LNCaP clone FGC (cell line): ENCODE measurements at regions not wholly inside any gene's neighbourhood (a gene's known extent, or its start where the extent isn't known, plus 50 kb on each side); places are given as distances from the start of the nearest gene placed in this dataset.

Experiments used
- DNase-seq: peaks from one replicate; pipeline ENCODE4 v3.0.0-alpha.2; 2011; ENCODE audit warnings: low read depth
- H3K4me3 ChIP-seq: 2 replicates; pipeline ENCODE4 v1.5.1; 2011; ENCODE audit warnings: mild to moderate bottlenecking, low read depth, low read length, control low read depth
- CTCF ChIP-seq: IDR thresholded peaks from 2 replicates; pipeline ENCODE4 v1.5.1; 2012; ENCODE audit warnings: mild to moderate bottlenecking; ENCODE audit not compliant: control insufficient read depth, insufficient read depth; ENCODE audit errors: extremely low read depth

DNA sequence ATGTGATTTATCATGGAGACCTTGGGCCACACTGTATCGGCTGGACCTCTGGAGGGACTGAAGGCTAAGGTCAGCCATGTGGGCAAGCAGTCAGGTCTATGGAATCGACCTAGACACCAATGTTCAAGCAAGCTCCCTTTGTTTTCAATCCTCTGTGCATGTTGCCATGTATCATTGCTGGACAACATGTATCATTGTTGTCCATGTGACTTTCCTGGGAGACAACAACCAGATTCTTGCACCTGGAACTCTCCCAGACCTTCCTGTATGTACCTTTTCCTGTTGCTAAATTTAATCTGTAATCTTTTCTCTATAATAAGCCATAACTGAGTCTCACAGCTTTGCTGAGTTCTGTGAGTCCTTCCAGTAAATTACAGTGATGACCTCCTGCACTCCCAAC is 329.4 kb upstream of the BOD1L1 start:
- TF ChIP-seq CTCF: no peak
- no peak overlapping the region for H3K4me3 ChIP-seq
- DNase-seq: no peak

GRCh38 chr4:13957871-13958270 is 330.3 kb upstream of the BOD1L1 start:
- no peak for DNase-seq
- TF ChIP-seq CTCF: no peak
- H3K4me3 ChIP-seq: no peak overlapping the region

DNA sequence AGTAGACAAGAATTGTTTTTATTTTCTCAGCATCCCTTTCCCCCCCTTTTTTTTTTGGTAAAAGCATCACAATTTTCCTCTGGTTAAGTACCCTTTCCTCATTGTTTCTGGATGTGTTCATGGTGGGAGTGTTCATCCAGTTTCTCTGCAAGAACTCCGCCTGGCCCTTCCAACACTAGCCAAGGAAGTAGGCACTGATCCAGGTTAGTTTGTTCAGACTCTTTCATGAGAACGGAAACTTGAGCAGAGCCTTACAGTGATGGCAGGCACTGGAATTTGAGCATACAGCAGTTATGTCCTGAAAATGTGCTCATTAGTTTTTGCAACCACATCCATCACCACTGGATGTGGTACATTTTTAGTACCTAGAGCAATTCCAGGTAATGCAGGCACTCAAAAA is 336.1 kb upstream of the BOD1L1 start:
- no peak overlapping the region for H3K4me3 ChIP-seq
- no peak for TF ChIP-seq CTCF
- DNase-seq: no peak

DNA sequence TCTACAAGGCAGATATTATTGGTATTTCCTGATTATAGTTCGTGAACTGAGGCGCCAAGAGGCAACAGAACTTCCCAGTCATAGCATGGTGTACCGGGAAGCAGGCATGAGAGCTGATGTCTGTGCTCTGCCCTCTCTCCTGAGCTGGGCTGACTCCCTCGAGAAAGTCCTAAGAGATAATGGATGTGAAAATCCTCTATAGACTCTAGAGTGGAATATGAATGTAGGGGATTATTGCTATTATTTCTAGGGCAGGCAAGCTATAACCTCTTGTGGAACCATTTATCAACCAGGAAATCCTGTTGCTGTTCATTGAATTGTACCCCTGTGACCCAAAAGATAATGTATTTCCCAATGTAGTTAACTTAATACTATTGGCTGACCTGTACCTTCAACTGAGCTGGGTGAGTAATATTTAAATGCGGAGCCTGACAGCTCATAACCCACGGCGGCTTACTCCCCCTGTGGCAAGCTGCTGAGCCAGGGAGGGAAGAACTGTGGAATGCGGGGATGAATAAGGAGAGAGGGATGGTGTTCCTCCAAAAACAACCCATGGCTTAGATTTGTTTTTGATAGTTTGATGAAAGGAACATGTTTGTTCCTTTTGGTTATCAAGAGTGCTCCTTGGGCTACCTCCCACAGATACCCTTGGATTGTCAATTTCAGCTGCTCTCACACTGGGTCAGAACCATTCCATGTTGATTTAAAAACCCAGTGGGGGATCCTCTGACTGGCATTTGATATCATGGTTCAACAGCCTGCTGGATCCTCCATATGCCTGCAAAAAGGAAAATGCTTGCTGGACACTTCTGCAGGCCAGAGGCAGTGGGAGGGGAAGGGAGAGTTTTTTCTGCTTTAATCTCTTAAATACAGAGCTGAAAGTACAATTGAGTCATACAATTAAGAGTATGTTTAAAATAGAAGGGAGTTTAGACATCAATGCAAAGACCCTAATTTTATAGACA is 339.0 kb upstream of the BOD1L1 start:
- no peak overlapping the region for H3K4me3 ChIP-seq
- no peak for DNase-seq
- TF ChIP-seq CTCF: no peak

GRCh38 chr4:13968723-13969122 is 341.2 kb upstream of the BOD1L1 start:
- TF ChIP-seq CTCF: no peak
- no peak overlapping the region for H3K4me3 ChIP-seq
- no peak for DNase-seq

- no peak for TF ChIP-seq CTCF
- H3K4me3 ChIP-seq: no peak overlapping the region
- no peak for DNase-seq
Measured at GRCh38 chr4:13970349-13970748, 342.8 kb upstream of the BOD1L1 start.

GRCh38 chr4:13977746-13978145 is 350.2 kb upstream of the BOD1L1 start:
- no peak for DNase-seq
- no peak for TF ChIP-seq CTCF
- H3K4me3 ChIP-seq: no peak overlapping the region
